ENCODE measurements at regions not wholly inside any gene's neighbourhood (a gene's known extent, or its start where the extent isn't known, plus 50 kb on each side); places are given as distances from the start of the nearest gene placed in this dataset.

DNA sequence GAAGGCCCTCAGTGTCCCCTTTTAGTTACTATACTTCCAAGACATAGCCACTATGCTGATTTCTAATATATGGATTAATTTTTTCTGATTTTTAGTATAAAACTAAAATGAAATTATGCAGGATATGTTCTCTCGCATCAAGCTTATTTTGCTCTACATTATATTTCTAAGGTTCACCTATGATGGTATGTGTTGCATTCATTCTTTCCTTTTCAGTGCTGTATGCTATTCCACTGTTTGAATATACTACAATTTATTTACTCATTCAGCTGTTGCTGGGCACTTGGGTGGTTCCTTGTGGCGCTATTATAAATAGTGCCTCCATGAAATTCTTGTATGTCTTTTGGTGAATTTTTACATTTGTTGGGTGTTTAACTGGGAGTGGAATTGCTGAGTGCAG is 230.3 kb downstream of the ATG4C start:
- no peak for TF ChIP-seq POLR2A (IDR thresholded peaks at IDR 0.05; ENCODE audit: low read length)
- no peak for TF ChIP-seq GATA1 (IDR thresholded peaks at IDR 0.05; ENCODE audit: low read depth, low read length)

All from erythroblast (primary cell).